GM20000 (cell line): ENCODE measurements at regions not wholly inside any gene's neighbourhood (a gene's known extent, or its start where the extent isn't known, plus 50 kb on each side); places are given as distances from the start of the nearest gene placed in this dataset.

Experiments
- DNase-seq: peaks from one replicate; pipeline ENCODE4 v3.0.0; 2012; ENCODE audit warnings: low spot score
- CTCF ChIP-seq: IDR thresholded peaks from 2 replicates; pipeline ENCODE4 v1.5.1; 2012; ENCODE audit warnings: mild to moderate bottlenecking, control low read depth; ENCODE audit errors: extremely low read depth, missing control alignments

DNA sequence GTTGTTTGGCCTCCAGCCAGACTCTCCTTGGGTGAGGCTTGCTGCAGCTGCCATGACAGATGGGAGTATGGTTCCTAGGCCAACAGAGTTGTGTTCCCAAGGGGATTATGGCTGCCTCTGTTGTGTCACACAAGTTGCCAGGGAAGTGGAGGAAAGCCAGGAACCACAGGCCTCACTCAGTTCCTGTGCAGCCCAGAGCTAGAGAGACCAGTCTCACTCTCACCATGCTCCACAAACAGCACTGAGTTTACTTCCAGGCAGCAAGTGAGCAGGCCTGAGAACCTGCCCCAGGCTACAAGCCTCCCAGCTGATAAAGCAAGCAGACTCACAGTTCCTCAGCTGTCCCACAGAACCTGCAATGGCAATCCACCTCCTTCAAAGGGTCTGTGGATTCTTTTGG lies 273.6 kb upstream of the TAS2R1 start:
- no peak for TF ChIP-seq CTCF
- DNase-seq: no peak

- no peak for DNase-seq
- no peak for TF ChIP-seq CTCF
Measured at GRCh38 chr5:9898319-9898718, 268.2 kb upstream of the TAS2R1 start.

DNA sequence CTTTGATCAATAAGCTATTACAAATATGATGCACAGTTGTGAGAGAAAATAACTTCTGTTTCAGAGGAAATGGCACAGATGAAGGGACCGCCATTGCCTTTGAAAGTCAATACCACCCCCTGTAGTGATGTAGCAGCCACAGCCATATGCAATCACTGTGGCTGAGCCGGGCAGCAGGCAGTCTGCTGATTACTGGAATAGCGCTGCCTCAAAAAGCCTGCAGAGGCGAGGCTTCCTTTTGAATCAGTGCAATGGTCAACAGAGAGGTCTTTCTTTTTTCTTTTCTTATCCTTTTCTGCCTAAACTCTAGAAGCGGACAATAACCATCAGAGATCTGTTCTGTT lies 265.1 kb upstream of the TAS2R1 start:
- no peak for TF ChIP-seq CTCF
- no peak for DNase-seq

- no peak for DNase-seq
- no peak for TF ChIP-seq CTCF
Measured at GRCh38 chr5:9894571-9895301, 264.6 kb upstream of the TAS2R1 start.

- DNase-seq: no peak
- TF ChIP-seq CTCF: no peak
Measured at GRCh38 chr5:9892696-9893095, 262.5 kb upstream of the TAS2R1 start.

- no peak for DNase-seq
Measured at GRCh38 chr5:9889511-9889910, 259.4 kb upstream of the TAS2R1 start.

GRCh38 chr5:9888501-9888901 lies 258.4 kb upstream of the TAS2R1 start:
- TF ChIP-seq CTCF: no peak
- DNase-seq: no peak

More at GRCh38 chr5:9889511-9889910, 259.4 kb upstream of the TAS2R1 start:
- TF ChIP-seq CTCF: no peak
